HepG2 (cell line): ENCODE measurements at regions not wholly inside any gene's neighbourhood (a gene's known extent, or its start where the extent isn't known, plus 50 kb on each side); places are given as distances from the start of the nearest gene placed in this dataset.

Experiments
- ATAC-seq: fragments of 200-7000 bp; cut with Tn5 transposase; 3 replicates; pipeline ENCODE4 v1.9.1; 2020; ENCODE audit warnings: mild to moderate bottlenecking, moderate library complexity
- BruUV-seq: library from RNA; stranded (reverse); fragments of 400-500 nt; replicated peaks from 2 replicates; lab custom pipeline; 2021; lab: Mats Ljungman, UMichigan
- CTCF ChIA-PET: fragments of 300-600 bp; formaldehyde crosslinking; extraction: SDS; loops from one replicate; lab custom pipeline; 2021; ENCODE audit warnings: low total read pairs, inconsistent platforms, low intra/inter-chr PET ratio; lab: Yijun Ruan, JAX
- POLR2A ChIA-PET: fragments of 350-600 bp; sonication (Branson Sonifier 250); formaldehyde crosslinking; loops from one replicate; lab custom pipeline; 2020; ENCODE audit warnings: antibody characterized with exemption, inconsistent platforms; lab: Yijun Ruan, JAX
- DNase-seq: peaks from one replicate; pipeline ENCODE4 v3.0.0-alpha.2; 2015; ENCODE audit warnings: low spot score
- FAIRE-seq: peaks from 3 replicates; lab custom pipeline; 2011; peaks lifted over from hg19 to GRCh38; lab: Jason Lieb, UNC
- H2AFZ ChIP-seq: one replicate; pipeline ENCODE4 v1.6.1; 2011; ENCODE audit warnings: low read length, inconsistent platforms
- H3K27ac ChIP-seq: fragments of 300-600 bp; 3 replicates; pipeline ENCODE4 v1.8.0; 2011; ENCODE audit warnings: mixed run types, mild to moderate bottlenecking, mixed read lengths, low read length, inconsistent platforms; ENCODE audit not compliant: insufficient read depth; ENCODE audit errors: extremely low read length
- H3K27me3 ChIP-seq, 2 experiments: fragments of 200-600 bp in 1 of 2; 2 replicates in 1 of 2; 3 replicates in 1 of 2; pipeline versions ENCODE4 v1.6.0 to v1.8.0; 2011; ENCODE audit warnings: low read length in 2 of 2, mild to moderate bottlenecking in 2 of 2, moderate library complexity in 2 of 2, inconsistent platforms in 1 of 2; ENCODE audit not compliant: insufficient read depth in 2 of 2, control insufficient read depth in 1 of 2
- H3K36me3 ChIP-seq, 2 experiments: fragments of 200-600 bp in 1 of 2; replicated peaks in 1 of 2; 2 replicates in 1 of 2; 3 replicates in 1 of 2; pipeline versions ENCODE4 v1.5.1 to v1.8.0; 2011; ENCODE audit warnings: low read length in 2 of 2, inconsistent platforms in 1 of 2; ENCODE audit not compliant: insufficient read depth in 2 of 2, control insufficient read depth in 1 of 2
- H3K4me1 ChIP-seq: 2 replicates; pipeline ENCODE4 v1.5.1; 2012; ENCODE audit warnings: low read length, inconsistent platforms; ENCODE audit not compliant: insufficient read depth
- H3K4me2 ChIP-seq: 2 replicates; pipeline ENCODE4 v1.6.0; 2011; ENCODE audit warnings: low read depth, low read length, inconsistent platforms
- H3K4me3 ChIP-seq, 3 experiments: fragments of 200-600 bp in 1 of 3; sonication (generic), shearing (Covaris generic) in 1 of 3; replicated peaks in 1 of 3; 2 replicates each; pipeline ENCODE4 v1.5.1; 2011 to 2016; ENCODE audit warnings: low read length in 3 of 3, inconsistent platforms in 2 of 3, low read depth in 2 of 3, mild to moderate bottlenecking in 2 of 3, control low read depth in 1 of 3, mixed read lengths in 1 of 3; ENCODE audit not compliant: insufficient read depth in 1 of 3
- H3K79me2 ChIP-seq: one replicate; pipeline ENCODE4 v1.6.1; 2011; ENCODE audit warnings: low read length, inconsistent platforms; ENCODE audit not compliant: insufficient read depth
- H3K9ac ChIP-seq: 2 replicates; pipeline ENCODE4 v1.6.0; 2011; ENCODE audit warnings: mild to moderate bottlenecking, low read depth, low read length, inconsistent platforms; ENCODE audit not compliant: insufficient read depth
- H3K9me3 ChIP-seq: 2 replicates; pipeline ENCODE4 v1.5.1; 2012; ENCODE audit warnings: mild to moderate bottlenecking, low read length
- H4K20me1 ChIP-seq: 2 replicates; pipeline ENCODE4 v1.6.0; 2011; ENCODE audit warnings: inconsistent platforms, mild to moderate bottlenecking, low read length, moderate library complexity; ENCODE audit not compliant: insufficient read depth
- CBFB ChIP-seq: sonication (generic); formaldehyde crosslinking; IDR thresholded peaks from 2 replicates; pipeline ENCODE4 v1.4.0; 2020; ENCODE audit warnings: missing genetic modification reagents
- EED ChIP-seq: sonication (generic); formaldehyde crosslinking; IDR thresholded peaks from 2 replicates; pipeline ENCODE4 v1.5.0; 2020; ENCODE audit warnings: mild to moderate bottlenecking, missing genetic modification reagents
- GABPB1 ChIP-seq: IDR thresholded peaks from 2 replicates; pipeline ENCODE4 v1.6.1; 2016; ENCODE audit warnings: mild to moderate bottlenecking, missing genetic modification reagents, moderate library complexity, missing compliant biosample characterization
- HDAC1 ChIP-seq: sonication (generic); formaldehyde crosslinking; IDR thresholded peaks from 2 replicates; pipeline ENCODE4 v1.5.1; 2020; ENCODE audit warnings: mild to moderate bottlenecking, missing genetic modification reagents
- MAZ ChIP-seq, 2 experiments: sonication (generic) in 1 of 2; formaldehyde crosslinking in 1 of 2; IDR thresholded peaks; 2 replicates each; pipeline versions ENCODE4 v1.5.0 to v1.6.1; 2012 to 2020; ENCODE audit warnings: low read depth in 2 of 2, mild to moderate bottlenecking in 2 of 2, borderline replicate concordance in 1 of 2, improper control_type of control experiment in 1 of 2, low read length in 1 of 2, missing genetic modification reagents in 1 of 2, moderate library complexity in 1 of 2
- NFKBIZ ChIP-seq: IDR thresholded peaks from 2 replicates; pipeline ENCODE4 v1.6.1; 2018; ENCODE audit warnings: missing genetic modification reagents, missing compliant biosample characterization
- PAF1 ChIP-seq: IDR thresholded peaks from 2 replicates; pipeline ENCODE4 v1.6.1; 2016; ENCODE audit warnings: missing genetic modification reagents, missing compliant biosample characterization
- POGZ ChIP-seq: sonication (generic); formaldehyde crosslinking; IDR thresholded peaks from 2 replicates; pipeline ENCODE4 v1.4.0; 2020; ENCODE audit warnings: mild to moderate bottlenecking, missing genetic modification reagents
- PRMT3 ChIP-seq: sonication (generic); formaldehyde crosslinking; IDR thresholded peaks from 2 replicates; pipeline ENCODE4 v1.8.1; 2022; ENCODE audit warnings: low read depth, mild to moderate bottlenecking, moderate library complexity, missing genetic modification reagents, borderline replicate concordance
- SMARCE1 ChIP-seq: fragments of 450-650 bp; IDR thresholded peaks from 2 replicates; pipeline ENCODE4 v1.6.1; 2017; ENCODE audit warnings: borderline replicate concordance
- TCF12 ChIP-seq, 2 experiments: fragments of 450-650 bp in 1 of 2; sonication (generic) in 1 of 2; formaldehyde crosslinking in 1 of 2; IDR thresholded peaks; 2 replicates each; pipeline versions ENCODE4 v1.6.1 to v1.8.0; 2017 to 2022; ENCODE audit warnings: antibody characterized with exemption in 1 of 2, mild to moderate bottlenecking in 1 of 2, missing genetic modification reagents in 1 of 2, moderate library complexity in 1 of 2
- ZC3H13 ChIP-seq: sonication (generic); formaldehyde crosslinking; IDR thresholded peaks from 2 replicates; pipeline ENCODE4 v1.8.1; 2023; ENCODE audit warnings: mild to moderate bottlenecking, missing genetic modification reagents, moderate library complexity
- ZNF225 ChIP-seq: sonication (generic); formaldehyde crosslinking; IDR thresholded peaks from 2 replicates; pipeline ENCODE4 v1.4.0; 2020; ENCODE audit warnings: mild to moderate bottlenecking, missing genetic modification reagents
- ZNF253 ChIP-seq: sonication (generic); formaldehyde crosslinking; IDR thresholded peaks from 2 replicates; pipeline ENCODE4 v1.8.0; 2022; ENCODE audit warnings: mild to moderate bottlenecking, missing genetic modification reagents, borderline replicate concordance
- ZNF274 ChIP-seq: sonication (generic); formaldehyde crosslinking; IDR thresholded peaks from 2 replicates; pipeline ENCODE4 v1.5.1; 2020; ENCODE audit warnings: mild to moderate bottlenecking, missing genetic modification reagents
- ZNF317 ChIP-seq: sonication (generic); formaldehyde crosslinking; IDR thresholded peaks from 2 replicates; pipeline ENCODE4 v1.5.0; 2020; ENCODE audit warnings: mild to moderate bottlenecking, missing genetic modification reagents
- ZNF788 ChIP-seq: sonication (generic); formaldehyde crosslinking; IDR thresholded peaks from 2 replicates; pipeline ENCODE4 v1.5.0; 2020; ENCODE audit warnings: mild to moderate bottlenecking, missing genetic modification reagents, borderline replicate concordance
- WGBS: methylation state at CpG from one replicate; pipeline ENCODE4 v1.1.6; 2017; ENCODE audit warnings: low lambda C conversion rate; 5-methylcytosine and 5-hydroxymethylcytosine counted together
- in situ Hi-C: cut with HindIII; loops from 2 replicates; pipeline ENCODE4 v1.10.0; 2017; ENCODE audit warnings: low pct_unique_long_range_greater_than_20kb; ENCODE audit not compliant: extremely low pct_ligation_motif_present
- intact Hi-C: fragments of 100-400 bp; cut with micrococcal nuclease; formaldehyde crosslinking; loops from one replicate; pipeline ENCODE4 v1.10.0; 2022; ENCODE audit not compliant: unreplicated experiment
- TF ChIP-seq, protein P1 (sequence below): sonication (generic); formaldehyde crosslinking; IDR thresholded peaks from 2 replicates; pipeline ENCODE4 v1.5.0; 2020; ENCODE audit warnings: mild to moderate bottlenecking, missing genetic modification reagents
- TF ChIP-seq, protein P2 (sequence below): sonication (generic); formaldehyde crosslinking; IDR thresholded peaks from 2 replicates; pipeline ENCODE4 v1.4.0; 2020; ENCODE audit warnings: mild to moderate bottlenecking, missing genetic modification reagents
- TF ChIP-seq, protein P3 (sequence below): IDR thresholded peaks from 2 replicates; pipeline ENCODE4 v1.6.1; 2016; ENCODE audit warnings: mild to moderate bottlenecking, missing biosample characterization, missing genetic modification reagents

DNA sequence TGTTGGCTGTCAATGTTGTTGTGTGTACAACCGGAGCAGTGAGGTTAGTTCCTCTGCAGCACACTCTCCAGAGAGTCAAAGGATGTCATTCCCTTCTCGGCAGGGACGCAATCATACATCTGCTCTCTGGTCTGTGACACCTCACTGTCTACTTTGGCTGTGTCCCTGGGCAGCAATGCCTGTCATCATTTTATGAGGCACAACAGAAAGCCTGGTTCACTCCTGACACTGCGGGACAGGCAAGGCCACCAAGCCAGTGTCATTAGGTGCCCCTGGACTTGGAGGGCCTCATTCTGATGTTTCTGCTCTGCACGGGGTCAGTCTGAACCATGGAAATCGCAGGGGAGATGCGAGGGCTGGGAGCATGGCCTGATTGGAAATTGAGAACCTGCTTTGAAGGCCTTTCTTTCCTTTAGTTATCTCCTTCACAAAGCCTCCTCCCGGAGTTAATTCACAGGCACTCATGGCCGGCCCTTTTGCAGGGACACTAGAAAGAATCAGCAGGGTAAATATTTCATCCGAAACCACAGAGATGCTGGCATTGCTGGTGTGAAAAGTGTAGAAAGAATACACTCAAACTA is 284.4 kb downstream of the ZNF536 start:
- H3K27ac ChIP-seq = no peak overlapping the region
- H3K4me1 ChIP-seq = no peaks in the 10 kb centered on the region
- H3K9ac ChIP-seq = no peak overlapping the region
- intact Hi-C loops = no loop called here
- no peak for DNase-seq
- H3K9me3 ChIP-seq = no peaks in the 10 kb centered on the region
- no peak overlapping the region for H3K4me2 ChIP-seq
- CTCF ChIA-PET = no interaction called here
- no TSS peak for BruUV-seq
- peaks cover 0 to 10% of the 10 kb centered on the region in 2 experiments; a peak in 2 of 5 replicates for H3K27me3 ChIP-seq
- no peak for ATAC-seq
- no peak overlapping the region for H2AFZ ChIP-seq
- H3K36me3 ChIP-seq = no peaks in the 10 kb centered on the region
- H3K79me2 ChIP-seq = no peaks in the 10 kb centered on the region
- 43% methylated on average over 10 of the region's 10 CpGs for WGBS
- POLR2A ChIA-PET = no interaction called here
- TF ChIP-seq ZNF225 (CRISPR knock-in tag) (no peak), ZNF788 (no peak), TCF12 (IDR thresholded peaks at IDR 0.05) (no peak), TCF12 (CRISPR knock-in tag; IDR thresholded peaks at IDR 0.05) (no peak), EED (CRISPR knock-in tag) (no peak), PAF1 (CRISPR knock-in tag) (no peak), MAZ (IDR thresholded peaks at IDR 0.05; ENCODE audit: borderline replicate concordance, low read depth, low read length) (no peak), MAZ (CRISPR knock-in tag; IDR thresholded peaks at IDR 0.05; ENCODE audit: low read depth) (no peak), POGZ (CRISPR knock-in tag) (no peak), ZNF274 (CRISPR knock-in tag) (no peak), PRMT3 (CRISPR knock-in tag) (no peak), ZNF317 (no peak), NFKBIZ (CRISPR knock-in tag) (no peak), CBFB (CRISPR knock-in tag) (no peak), HDAC1 (CRISPR knock-in tag) (no peak), SMARCE1 (no peak), ZNF253 (no peak), GABPB1 (no peak), ZC3H13 (CRISPR knock-in tag) (no peak)
- TF ChIP-seq, protein P1, sequence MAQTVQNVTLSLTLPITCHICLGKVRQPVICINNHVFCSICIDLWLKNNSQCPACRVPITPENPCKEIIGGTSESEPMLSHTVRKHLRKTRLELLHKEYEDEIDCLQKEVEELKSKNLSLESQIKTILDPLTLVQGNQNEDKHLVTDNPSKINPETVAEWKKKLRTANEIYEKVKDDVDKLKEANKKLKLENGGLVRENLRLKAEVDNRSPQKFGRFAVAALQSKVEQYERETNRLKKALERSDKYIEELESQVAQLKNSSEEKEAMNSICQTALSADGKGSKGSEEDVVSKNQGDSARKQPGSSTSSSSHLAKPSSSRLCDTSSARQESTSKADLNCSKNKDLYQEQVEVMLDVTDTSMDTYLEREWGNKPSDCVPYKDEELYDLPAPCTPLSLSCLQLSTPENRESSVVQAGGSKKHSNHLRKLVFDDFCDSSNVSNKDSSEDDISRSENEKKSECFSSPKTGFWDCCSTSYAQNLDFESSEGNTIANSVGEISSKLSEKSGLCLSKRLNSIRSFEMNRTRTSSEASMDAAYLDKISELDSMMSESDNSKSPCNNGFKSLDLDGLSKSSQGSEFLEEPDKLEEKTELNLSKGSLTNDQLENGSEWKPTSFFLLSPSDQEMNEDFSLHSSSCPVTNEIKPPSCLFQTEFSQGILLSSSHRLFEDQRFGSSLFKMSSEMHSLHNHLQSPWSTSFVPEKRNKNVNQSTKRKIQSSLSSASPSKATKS = no peak
- TF ChIP-seq, protein P2, sequence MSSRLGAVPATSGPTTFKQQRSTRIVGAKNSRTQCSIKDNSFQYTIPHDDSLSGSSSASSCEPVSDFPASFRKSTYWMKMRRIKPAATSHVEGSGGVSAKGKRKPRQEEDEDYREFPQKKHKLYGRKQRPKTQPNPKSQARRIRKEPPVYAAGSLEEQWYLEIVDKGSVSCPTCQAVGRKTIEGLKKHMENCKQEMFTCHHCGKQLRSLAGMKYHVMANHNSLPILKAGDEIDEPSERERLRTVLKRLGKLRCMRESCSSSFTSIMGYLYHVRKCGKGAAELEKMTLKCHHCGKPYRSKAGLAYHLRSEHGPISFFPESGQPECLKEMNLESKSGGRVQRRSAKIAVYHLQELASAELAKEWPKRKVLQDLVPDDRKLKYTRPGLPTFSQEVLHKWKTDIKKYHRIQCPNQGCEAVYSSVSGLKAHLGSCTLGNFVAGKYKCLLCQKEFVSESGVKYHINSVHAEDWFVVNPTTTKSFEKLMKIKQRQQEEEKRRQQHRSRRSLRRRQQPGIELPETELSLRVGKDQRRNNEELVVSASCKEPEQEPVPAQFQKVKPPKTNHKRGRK (CRISPR knock-in tag) = no peak
- TF ChIP-seq, protein P3, sequence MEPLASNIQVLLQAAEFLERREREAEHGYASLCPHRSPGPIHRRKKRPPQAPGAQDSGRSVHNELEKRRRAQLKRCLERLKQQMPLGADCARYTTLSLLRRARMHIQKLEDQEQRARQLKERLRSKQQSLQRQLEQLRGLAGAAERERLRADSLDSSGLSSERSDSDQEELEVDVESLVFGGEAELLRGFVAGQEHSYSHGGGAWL (CRISPR knock-in tag) = no peak
- FAIRE-seq = no peak
- in situ Hi-C loops = loop anchor here (25.0 kb wide), 1 partner anchor 919 kb away; no protein-coding TSS in a partner anchor
- no peak overlapping the region for H3K4me3 ChIP-seq
- H4K20me1 ChIP-seq = no peaks in the 10 kb centered on the region
